Endothelial cell of umbilical vein (primary cell): ENCODE measurements at regions not wholly inside any gene's neighbourhood (a gene's known extent, or its start where the extent isn't known, plus 50 kb on each side); places are given as distances from the start of the nearest gene placed in this dataset.

Experiments
- BruUV-seq: library from RNA; stranded (reverse); fragments of 400-500 nt; replicated peaks from 2 replicates; lab custom pipeline; 2021; lab: Mats Ljungman, UMichigan
- CTCF ChIA-PET: fragments of 300-600, 350-600 bp; sonication (Branson Sonifier 250); formaldehyde crosslinking; loops from one replicate; lab custom pipeline; 2021; ENCODE audit warnings: antibody characterized with exemption, inconsistent platforms; lab: Charles Lee
- POLR2A ChIA-PET: fragments of 300-600, 350-600 bp; sonication (Branson Sonifier 250); formaldehyde crosslinking; loops from one replicate; lab custom pipeline; 2021; ENCODE audit warnings: antibody characterized with exemption, inconsistent platforms; lab: Charles Lee
- DNase-seq: peaks from one replicate; pipeline ENCODE4 v3.0.0-alpha.2; 2011; ENCODE audit warnings: low read depth, low spot score
- FAIRE-seq: peaks from 2 replicates; lab custom pipeline; 2011; peaks lifted over from hg19 to GRCh38; lab: Jason Lieb, UNC
- H2AFZ ChIP-seq: 2 replicates; pipeline ENCODE4 v1.6.0; 2012; ENCODE audit warnings: low read depth, low read length, control low read depth, inconsistent platforms
- H3K27ac ChIP-seq: 2 replicates; pipeline ENCODE4 v1.5.1; 2011; ENCODE audit warnings: low read depth, mild to moderate bottlenecking, control low read depth, low read length, moderate library complexity; ENCODE audit not compliant: insufficient read depth
- H3K27me3 ChIP-seq, 2 experiments: 2 replicates each; pipeline versions ENCODE4 v1.6.0 to v1.6.1; 2011; ENCODE audit warnings: low read length in 2 of 2, mixed read lengths in 1 of 2; ENCODE audit not compliant: control insufficient read depth in 2 of 2, insufficient read depth in 2 of 2
- H3K36me3 ChIP-seq, 2 experiments: 2 replicates in 1 of 2; 3 replicates in 1 of 2; pipeline ENCODE4 v1.5.1; 2011; ENCODE audit warnings: low read length in 2 of 2, mild to moderate bottlenecking in 1 of 2, moderate library complexity in 1 of 2; ENCODE audit not compliant: control insufficient read depth in 2 of 2, insufficient read depth in 2 of 2; ENCODE audit errors: extremely low read depth in 1 of 2
- H3K4me1 ChIP-seq: 3 replicates; pipeline ENCODE4 v1.5.1; 2011; ENCODE audit warnings: mild to moderate bottlenecking, low read length; ENCODE audit not compliant: control insufficient read depth, insufficient read depth; ENCODE audit errors: extremely low read depth
- H3K4me2 ChIP-seq: 2 replicates; pipeline ENCODE4 v1.6.1; 2011; ENCODE audit warnings: low read length, control low read depth, mixed read lengths; ENCODE audit not compliant: insufficient read depth
- H3K4me3 ChIP-seq, 3 experiments: fragments of 200-600 bp in 1 of 3; sonication (generic), shearing (Covaris generic) in 1 of 3; replicated peaks in 1 of 3; 2 replicates each; pipeline ENCODE4 v1.5.1; 2011 to 2016; ENCODE audit warnings: control low read depth in 3 of 3, low read length in 3 of 3, mild to moderate bottlenecking in 2 of 3, inconsistent platforms in 1 of 3, low read depth in 1 of 3, moderate library complexity in 1 of 3; ENCODE audit not compliant: insufficient read depth in 1 of 3
- H3K79me2 ChIP-seq: 2 replicates; pipeline ENCODE4 v1.6.0; 2012; ENCODE audit warnings: low read length, inconsistent platforms; ENCODE audit not compliant: control insufficient read depth, insufficient read depth
- H3K9ac ChIP-seq: replicated peaks from 2 replicates; pipeline ENCODE3; 2011; ENCODE audit warnings: low read length, control low read depth; ENCODE audit not compliant: insufficient read depth; ENCODE audit errors: extremely low read depth
- H3K9me1 ChIP-seq: replicated peaks from 3 replicates; pipeline ENCODE4 v1.6.0; 2011; ENCODE audit warnings: mild to moderate bottlenecking, low read length; ENCODE audit not compliant: control insufficient read depth, insufficient read depth; ENCODE audit errors: extremely low read depth
- H3K9me3 ChIP-seq: replicated peaks from 2 replicates; pipeline ENCODE4 v1.5.1; 2012; ENCODE audit warnings: low read length, inconsistent platforms; ENCODE audit not compliant: control insufficient read depth, insufficient read depth
- H4K20me1 ChIP-seq: replicated peaks from 2 replicates; pipeline ENCODE3; 2011; ENCODE audit warnings: mild to moderate bottlenecking, low read length; ENCODE audit not compliant: control insufficient read depth, insufficient read depth; ENCODE audit errors: extremely low read depth
- EZH2 ChIP-seq: IDR thresholded peaks from 2 replicates; pipeline ENCODE4 v1.6.1; 2012; ENCODE audit warnings: borderline replicate concordance, low read depth, mild to moderate bottlenecking, moderate library complexity, low read length, inconsistent platforms; ENCODE audit not compliant: severe bottlenecking
- FOS ChIP-seq: IDR thresholded peaks from 2 replicates; pipeline ENCODE4 v1.6.1; 2011; ENCODE audit warnings: mild to moderate bottlenecking, low read length, moderate library complexity, borderline replicate concordance; ENCODE audit not compliant: insufficient read depth
- GATA2 ChIP-seq: IDR thresholded peaks from 2 replicates; pipeline ENCODE4 v1.7.0; 2011; ENCODE audit warnings: low read depth, mild to moderate bottlenecking, moderate library complexity, mixed read lengths, low read length; ENCODE audit not compliant: insufficient read length, insufficient read depth
- JUN ChIP-seq: IDR thresholded peaks from 2 replicates; pipeline ENCODE4 v1.6.1; 2011; ENCODE audit warnings: borderline replicate concordance, low read depth; ENCODE audit not compliant: insufficient read length, insufficient read depth
- MYC ChIP-seq: IDR thresholded peaks from one replicate; pipeline ENCODE4 v1.6.1; 2011; ENCODE audit warnings: mild to moderate bottlenecking, low read depth, low read length
- POLR2A ChIP-seq: IDR thresholded peaks from 2 replicates; pipeline ENCODE4 v1.6.1; 2012; ENCODE audit warnings: low read depth, mild to moderate bottlenecking, control low read depth, low read length
- POLR2AphosphoS5 ChIP-seq: IDR thresholded peaks from 2 replicates; pipeline ENCODE4 v1.6.1; 2012; ENCODE audit warnings: low read depth, mild to moderate bottlenecking, control low read depth, low read length, moderate library complexity; ENCODE audit not compliant: insufficient read depth
- dilution Hi-C: fragments of 300-500 bp; cut with MboI; formaldehyde crosslinking; loops from one replicate; pipeline ENCODE4 v1.15.0; 2019; ENCODE audit warnings: low sequenced_read_pairs; ENCODE audit not compliant: extremely low pct_ligation_motif_present
- intact Hi-C: fragments of 100-400 bp; cut with micrococcal nuclease; formaldehyde crosslinking; loops from one replicate; pipeline ENCODE4 v1.10.0; 2022
- TF ChIP-seq, protein P1 (sequence below): IDR thresholded peaks from 2 replicates; pipeline ENCODE4 v1.6.1; 2011; ENCODE audit not compliant: insufficient read depth, insufficient read length
- TF ChIP-seq, protein P2 (sequence below), 2 donors: IDR thresholded peaks; 1 replicate in 1 of 2; 2 replicates in 1 of 2; pipeline ENCODE4 v1.5.1; 2011; ENCODE audit warnings: low read length in 2 of 2, mild to moderate bottlenecking in 2 of 2, moderate library complexity in 2 of 2, control low read depth in 1 of 2, inconsistent platforms in 1 of 2, low read depth in 1 of 2; ENCODE audit not compliant: insufficient read depth in 1 of 2; ENCODE audit errors: extremely low read depth in 1 of 2

DNA sequence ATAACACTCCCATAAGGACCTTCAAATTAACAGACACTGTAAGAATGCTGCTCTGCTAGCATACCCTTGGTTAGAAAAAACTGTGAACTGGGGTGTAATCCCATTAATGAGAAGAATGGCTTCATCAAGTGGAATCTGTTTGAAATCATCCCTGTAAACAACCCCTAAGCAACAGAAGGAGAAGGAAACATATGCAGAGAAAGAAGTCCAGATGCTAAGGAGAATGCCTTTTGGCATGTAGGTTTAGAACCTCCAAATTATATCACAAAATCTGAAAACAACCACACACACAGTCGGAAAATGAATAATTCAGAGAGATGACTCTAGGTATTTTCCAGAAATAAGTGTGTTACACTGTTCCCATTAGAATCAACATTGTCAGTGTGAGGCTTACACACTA lies 140.2 kb downstream of the NUAK1 start:
- no peak overlapping the region for H3K9ac ChIP-seq
- intact Hi-C loops (no loop called here), dilution Hi-C loops (no loop called here)
- H3K27me3 ChIP-seq, result no peaks in the 10 kb centered on the region
- no peak overlapping the region for H3K4me3 ChIP-seq
- H3K9me1 ChIP-seq, result no peaks in the 10 kb centered on the region
- DNase-seq (no peak), FAIRE-seq (no peak)
- no peak overlapping the region for H3K4me2 ChIP-seq
- no TSS peak for BruUV-seq
- H4K20me1 ChIP-seq, result no peaks in the 10 kb centered on the region
- H3K79me2 ChIP-seq, result no peaks in the 10 kb centered on the region
- no peak overlapping the region for H2AFZ ChIP-seq
- H3K36me3 ChIP-seq, result no peaks in the 10 kb centered on the region
- H3K9me3 ChIP-seq, result no peaks in the 10 kb centered on the region
- H3K27ac ChIP-seq, result no peak overlapping the region
- H3K4me1 ChIP-seq, result no peaks in the 10 kb centered on the region
- CTCF ChIA-PET, result no interaction called here
- no peak for TF ChIP-seq EZH2
- TF ChIP-seq, protein P1, sequence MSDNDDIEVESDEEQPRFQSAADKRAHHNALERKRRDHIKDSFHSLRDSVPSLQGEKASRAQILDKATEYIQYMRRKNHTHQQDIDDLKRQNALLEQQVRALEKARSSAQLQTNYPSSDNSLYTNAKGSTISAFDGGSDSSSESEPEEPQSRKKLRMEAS, result no peak
- TF ChIP-seq, protein P2, sequence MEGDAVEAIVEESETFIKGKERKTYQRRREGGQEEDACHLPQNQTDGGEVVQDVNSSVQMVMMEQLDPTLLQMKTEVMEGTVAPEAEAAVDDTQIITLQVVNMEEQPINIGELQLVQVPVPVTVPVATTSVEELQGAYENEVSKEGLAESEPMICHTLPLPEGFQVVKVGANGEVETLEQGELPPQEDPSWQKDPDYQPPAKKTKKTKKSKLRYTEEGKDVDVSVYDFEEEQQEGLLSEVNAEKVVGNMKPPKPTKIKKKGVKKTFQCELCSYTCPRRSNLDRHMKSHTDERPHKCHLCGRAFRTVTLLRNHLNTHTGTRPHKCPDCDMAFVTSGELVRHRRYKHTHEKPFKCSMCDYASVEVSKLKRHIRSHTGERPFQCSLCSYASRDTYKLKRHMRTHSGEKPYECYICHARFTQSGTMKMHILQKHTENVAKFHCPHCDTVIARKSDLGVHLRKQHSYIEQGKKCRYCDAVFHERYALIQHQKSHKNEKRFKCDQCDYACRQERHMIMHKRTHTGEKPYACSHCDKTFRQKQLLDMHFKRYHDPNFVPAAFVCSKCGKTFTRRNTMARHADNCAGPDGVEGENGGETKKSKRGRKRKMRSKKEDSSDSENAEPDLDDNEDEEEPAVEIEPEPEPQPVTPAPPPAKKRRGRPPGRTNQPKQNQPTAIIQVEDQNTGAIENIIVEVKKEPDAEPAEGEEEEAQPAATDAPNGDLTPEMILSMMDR (IDR thresholded peaks at IDR 0.05; ENCODE audit: extremely low read depth in 1 of 2, insufficient read depth in 1 of 2, low read depth in 1 of 2, low read length in 2 of 2), result no peak
- no peak for TF ChIP-seq MYC
- TF ChIP-seq POLR2A, result no peak
- TF ChIP-seq POLR2AphosphoS5, result no peak
- no peak for TF ChIP-seq GATA2
- TF ChIP-seq JUN, result no peak
- TF ChIP-seq FOS, result no peak
- POLR2A ChIA-PET, result no interaction called here
